ENCODE measurements at regions not wholly inside any gene's neighbourhood (a gene's known extent, or its start where the extent isn't known, plus 50 kb on each side); places are given as distances from the start of the nearest gene placed in this dataset.
"Not testable (repeated sequence)": the region's sequence is repeated elsewhere in the genome, so short reads cannot be mapped to it uniquely, and the experiment has no call there.

DNA sequence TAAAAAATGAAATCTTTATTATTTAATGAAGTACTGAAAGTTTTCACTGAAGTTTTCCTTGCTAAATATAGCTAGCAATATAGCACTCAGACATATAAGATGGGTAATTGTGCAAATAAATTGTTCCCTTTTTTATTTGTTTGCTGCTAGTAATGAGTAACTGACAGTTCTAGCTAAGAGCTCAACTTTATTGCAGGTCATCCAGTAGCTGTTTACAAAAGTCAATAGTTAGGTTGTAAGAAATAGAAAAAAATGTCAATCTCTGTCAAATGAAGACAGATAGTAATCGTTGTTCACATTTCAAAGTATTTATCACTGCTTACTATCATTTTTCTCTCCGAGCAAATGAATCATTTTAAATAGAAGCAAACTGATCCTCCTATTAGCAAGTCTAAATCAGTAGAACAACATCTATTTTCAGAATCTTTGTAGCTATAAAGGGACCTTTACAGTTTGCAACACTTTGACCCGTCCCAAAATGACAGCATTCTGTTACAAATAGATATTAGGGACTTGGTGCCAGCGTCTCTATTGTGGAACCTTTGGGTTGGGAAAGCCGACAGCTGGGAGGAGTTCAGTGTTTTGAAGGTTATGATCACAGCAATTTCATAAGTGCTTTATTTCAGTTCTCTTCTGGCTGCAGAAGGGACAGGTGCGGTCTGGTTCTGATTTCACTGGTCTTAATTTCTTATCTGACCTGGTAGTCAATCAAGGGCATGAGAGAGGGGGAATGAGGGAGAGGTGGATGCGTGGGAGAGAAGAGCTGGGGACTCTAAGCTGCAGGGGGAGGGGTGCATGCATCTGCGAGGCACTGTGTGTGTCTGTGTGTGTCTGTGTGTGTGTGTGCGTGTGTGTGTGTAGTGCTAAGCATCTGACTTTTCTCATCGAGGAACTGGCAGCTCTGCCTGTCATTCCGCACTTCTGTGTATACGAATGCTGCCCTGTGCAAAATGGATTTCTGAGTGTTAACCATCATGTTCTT lies 227.9 kb upstream of the PITX2 start:
- DNase-seq = no peak

DNA sequence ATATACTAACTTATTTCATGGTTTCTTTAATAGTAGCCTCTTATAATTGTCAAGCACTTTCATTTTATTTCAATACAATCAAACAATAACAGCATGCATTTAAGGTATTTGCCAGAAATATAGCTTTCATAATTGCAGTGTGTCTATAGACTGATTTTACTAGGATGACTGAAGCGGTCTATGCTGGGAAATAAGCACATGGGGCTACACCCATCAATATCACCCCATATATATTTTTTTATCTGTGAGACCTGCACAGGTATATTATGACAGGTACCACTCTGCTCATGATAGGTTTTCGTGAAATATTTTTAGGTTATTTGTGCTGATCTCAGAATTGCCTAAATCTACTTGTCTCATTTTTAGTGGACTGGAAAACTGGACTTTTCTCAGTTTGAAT lies 229.1 kb upstream of the PITX2 start:
- DNase-seq = no peak

GRCh38 chr4:110852793-110853192 lies 229.9 kb upstream of the PITX2 start:
- DNase-seq = no peak

GRCh38 chr4:110853242-110853641 lies 230.4 kb upstream of the PITX2 start:
- DNase-seq = no peak

GRCh38 chr4:110854021-110854678 lies 231.3 kb upstream of the PITX2 start:
- DNase-seq = no peak

- no peak for DNase-seq
Observed at GRCh38 chr4:110860125-110860524, 237.2 kb upstream of the PITX2 start.

- DNase-seq = no peak
Observed at GRCh38 chr4:110860901-110861300, 238.0 kb upstream of the PITX2 start.

GRCh38 chr4:110865611-110866259 lies 242.9 kb upstream of the PITX2 start:
- no peak for DNase-seq

- DNase-seq = no peak
Observed at GRCh38 chr4:110867251-110867960, 244.5 kb upstream of the PITX2 start.

DNA sequence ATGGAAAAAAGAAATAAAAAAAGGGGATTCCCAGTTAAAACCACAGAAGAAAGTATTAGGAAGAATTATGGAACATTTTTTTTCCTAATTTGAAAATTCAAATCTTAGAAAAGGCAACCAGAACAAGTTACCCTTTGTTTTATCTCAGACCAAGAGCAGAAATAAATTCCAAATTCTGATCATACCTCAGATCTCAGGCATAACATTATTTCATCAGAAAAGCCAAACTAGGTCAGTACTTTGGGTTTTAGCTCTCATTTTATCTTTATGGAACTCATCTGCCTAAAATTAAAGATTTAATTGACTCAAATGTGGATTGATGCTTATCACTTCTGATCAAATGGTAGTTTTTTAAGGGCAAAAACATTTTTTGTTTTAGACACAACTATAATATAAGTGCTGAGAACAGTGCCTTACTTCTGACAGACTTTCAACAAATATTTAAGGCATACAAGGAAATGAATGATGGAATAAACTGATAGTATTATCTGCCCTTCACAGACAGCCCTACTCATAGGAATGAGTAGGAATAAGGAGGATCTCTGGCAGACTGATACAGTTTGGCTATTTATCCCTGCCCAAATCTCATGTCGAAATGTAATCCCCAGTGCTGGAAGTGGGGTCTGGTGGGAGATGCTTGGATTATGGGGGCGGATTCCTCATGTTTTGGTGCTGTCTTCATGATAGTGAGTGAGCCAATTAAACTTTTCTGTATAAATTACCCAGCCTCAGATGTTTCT lies 245.3 kb upstream of the PITX2 start:
- no peak for DNase-seq

GRCh38 chr4:110869114-110869513 lies 246.2 kb upstream of the PITX2 start:
- no peak for DNase-seq

DNA sequence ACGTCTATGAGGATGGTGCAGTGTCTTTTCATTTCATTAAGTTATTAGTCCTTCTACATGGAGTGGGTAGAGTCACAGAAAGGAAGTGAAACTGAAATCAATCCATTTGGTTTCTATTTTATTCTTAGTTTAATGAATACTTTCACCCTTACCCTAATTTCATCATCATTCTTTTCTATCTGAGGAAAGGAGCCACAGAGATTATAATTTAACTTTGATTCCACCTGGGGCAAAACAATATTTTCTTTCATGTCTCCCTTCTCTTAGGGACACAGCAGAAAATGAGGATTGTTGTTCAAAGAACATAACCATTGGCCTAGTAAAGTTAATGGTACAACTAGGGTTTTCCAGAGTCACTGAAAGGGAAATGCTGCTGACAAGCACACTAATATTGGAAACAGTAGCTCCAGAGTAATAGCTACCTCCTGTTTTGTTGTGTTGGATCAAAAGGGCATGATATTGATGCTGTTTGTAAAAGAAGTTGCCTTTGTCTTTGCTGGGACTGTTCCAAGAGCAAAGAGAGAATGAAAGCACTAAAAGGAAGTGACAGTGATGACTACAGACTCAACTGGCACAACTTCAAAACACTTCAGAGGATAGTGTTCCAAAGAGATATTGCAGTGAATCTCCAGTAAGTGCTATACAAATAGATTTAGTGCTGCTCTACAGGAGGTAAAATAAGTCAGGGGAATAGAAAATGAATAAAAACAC lies 247.1 kb upstream of the PITX2 start:
- DNase-seq = no peak

DNA sequence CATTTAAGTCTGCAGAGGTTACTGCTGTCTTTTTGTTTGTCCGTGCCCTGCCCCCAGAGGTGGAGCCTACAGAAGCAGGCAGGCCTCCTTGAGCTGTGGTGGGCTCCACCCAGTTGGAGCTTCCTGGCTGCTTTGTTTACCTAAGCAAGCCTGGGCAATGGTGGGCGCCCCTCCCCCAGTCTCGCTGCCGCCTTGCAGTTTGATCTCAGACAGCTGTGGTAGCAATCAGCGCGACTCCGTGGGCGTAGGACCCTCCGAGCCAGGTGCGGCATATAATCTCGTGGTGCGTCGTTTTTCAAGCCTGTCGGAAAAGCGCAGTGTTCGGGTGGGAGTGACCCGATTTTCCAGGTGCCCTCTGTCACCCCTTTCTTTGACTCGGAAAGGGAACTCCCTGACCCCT lies 253.3 kb upstream of the PITX2 start:
- not testable (repeated sequence) for DNase-seq

DNA sequence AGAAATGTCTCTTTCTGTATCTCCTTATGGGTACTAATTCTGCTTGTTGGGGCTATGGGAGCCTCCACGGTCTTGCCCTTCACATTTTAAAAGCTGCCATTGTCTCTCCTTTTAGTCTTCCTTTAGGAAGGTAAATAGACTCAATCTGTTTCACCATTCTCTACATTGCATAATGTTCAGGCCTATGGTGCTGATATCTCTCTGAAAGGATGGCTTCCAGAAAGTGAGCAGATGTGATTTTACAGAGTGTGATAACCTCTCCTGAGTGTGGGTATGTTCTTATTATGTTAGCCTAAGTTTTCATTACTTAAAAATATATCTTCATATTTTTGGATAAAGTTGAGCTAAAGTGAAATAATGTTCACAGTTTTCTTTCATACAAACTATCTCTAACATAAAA lies 254.0 kb upstream of the PITX2 start:
- no peak for DNase-seq

GRCh38 chr4:110877778-110878370 lies 255.0 kb upstream of the PITX2 start:
- DNase-seq = no peak

DNA sequence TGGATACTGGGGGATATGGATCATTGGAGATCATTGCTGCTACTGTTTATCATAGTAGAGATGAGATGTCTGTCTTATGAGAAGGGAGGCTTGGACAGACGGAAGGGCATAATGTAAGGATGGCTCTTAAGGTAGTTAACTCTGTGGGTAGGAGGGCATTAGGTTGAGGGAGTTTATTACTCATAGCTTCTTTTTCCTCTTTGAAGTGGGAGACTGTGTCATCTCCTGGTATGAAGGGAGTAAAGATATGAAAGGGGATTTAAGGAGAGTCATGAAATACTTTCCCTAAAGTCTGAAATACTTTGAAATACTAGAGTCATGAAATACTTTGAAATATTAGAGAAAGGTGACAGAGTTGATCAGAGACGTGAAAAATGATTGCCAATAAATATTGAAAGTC lies 255.5 kb upstream of the PITX2 start:
- DNase-seq = no peak

GRCh38 chr4:110878956-110879355 lies 256.1 kb upstream of the PITX2 start:
- DNase-seq = no peak

GRCh38 chr4:110886270-110886669 lies 263.4 kb upstream of the PITX2 start:
- no peak for DNase-seq

DNA sequence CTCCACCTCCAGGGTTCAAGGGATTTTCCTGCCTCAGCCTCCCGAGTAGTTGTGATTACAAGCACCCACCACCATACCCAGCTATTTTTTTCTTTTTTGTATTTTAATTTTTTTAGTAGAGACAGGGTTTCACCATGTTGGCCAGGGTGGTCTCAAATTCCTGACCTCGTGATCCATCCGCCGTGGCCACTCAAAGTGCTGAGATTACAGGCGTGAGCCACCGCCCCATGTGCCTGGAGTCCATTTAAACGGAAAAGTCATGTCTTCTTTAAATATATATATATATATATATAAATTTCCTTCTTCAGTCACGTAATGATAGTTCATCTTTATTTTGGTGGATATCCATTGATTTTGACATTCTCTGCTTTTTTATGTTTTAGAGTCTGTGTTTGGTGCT lies 264.0 kb upstream of the PITX2 start:
- no peak for DNase-seq

GRCh38 chr4:110897784-110898183 lies 274.9 kb upstream of the PITX2 start:
- DNase-seq = no peak

- DNase-seq = no peak
Observed at GRCh38 chr4:110898290-110898689, 275.4 kb upstream of the PITX2 start.
